ENCODE measurements at regions not wholly inside any gene's neighbourhood (a gene's known extent, or its start where the extent isn't known, plus 50 kb on each side); places are given as distances from the start of the nearest gene placed in this dataset.

GRCh38 chr12:114921781-114922180 lies 237.8 kb upstream of the TBX3 start:
- H3K9me3 Mint-ChIP-seq, result peaks cover 6% of the 10 kb centered on the region
- Histone ChIP-seq H3K36me3 (no peaks in the 10 kb centered on the region), H3K4me3 (no peak overlapping the region), H2AFZ (replicated peaks) (no peak overlapping the region), H3K27me3 (no peaks in the 10 kb centered on the region), H4K20me1 (ENCODE audit: low read depth) (no peaks in the 10 kb centered on the region), H3K9ac (no peak overlapping the region), H3K4me2 (no peak overlapping the region), H3K79me2 (ENCODE audit: low read depth) (no peaks in the 10 kb centered on the region), H3K9me3 (ENCODE audit: low read depth) (no peaks in the 10 kb centered on the region), H3F3A (ENCODE audit: low read depth) (no peaks in the 10 kb centered on the region), H3K27ac (no peak overlapping the region), H3K4me1 (no peaks in the 10 kb centered on the region)
- no peaks in the 10 kb centered on the region for H3K36me3 Mint-ChIP-seq
- no peaks in the 10 kb centered on the region for H3K27me3 Mint-ChIP-seq (ENCODE audit: insufficient read depth, low read depth)
- no peaks in the 10 kb centered on the region for H3K4me1 Mint-ChIP-seq
- no peak overlapping the region for H3K27ac Mint-ChIP-seq
- TF ChIP-seq EZH2phosphoT487 (IDR thresholded peaks at IDR 0.05), result no peak
- no peak for TF ChIP-seq EZH2 (IDR thresholded peaks at IDR 0.05)
- no peak for TF ChIP-seq CTCF (IDR thresholded peaks at IDR 0.05)
- no peak for DNase-seq (ENCODE audit: low spot score)
- no peak overlapping the region for H3K4me3 Mint-ChIP-seq

DNA sequence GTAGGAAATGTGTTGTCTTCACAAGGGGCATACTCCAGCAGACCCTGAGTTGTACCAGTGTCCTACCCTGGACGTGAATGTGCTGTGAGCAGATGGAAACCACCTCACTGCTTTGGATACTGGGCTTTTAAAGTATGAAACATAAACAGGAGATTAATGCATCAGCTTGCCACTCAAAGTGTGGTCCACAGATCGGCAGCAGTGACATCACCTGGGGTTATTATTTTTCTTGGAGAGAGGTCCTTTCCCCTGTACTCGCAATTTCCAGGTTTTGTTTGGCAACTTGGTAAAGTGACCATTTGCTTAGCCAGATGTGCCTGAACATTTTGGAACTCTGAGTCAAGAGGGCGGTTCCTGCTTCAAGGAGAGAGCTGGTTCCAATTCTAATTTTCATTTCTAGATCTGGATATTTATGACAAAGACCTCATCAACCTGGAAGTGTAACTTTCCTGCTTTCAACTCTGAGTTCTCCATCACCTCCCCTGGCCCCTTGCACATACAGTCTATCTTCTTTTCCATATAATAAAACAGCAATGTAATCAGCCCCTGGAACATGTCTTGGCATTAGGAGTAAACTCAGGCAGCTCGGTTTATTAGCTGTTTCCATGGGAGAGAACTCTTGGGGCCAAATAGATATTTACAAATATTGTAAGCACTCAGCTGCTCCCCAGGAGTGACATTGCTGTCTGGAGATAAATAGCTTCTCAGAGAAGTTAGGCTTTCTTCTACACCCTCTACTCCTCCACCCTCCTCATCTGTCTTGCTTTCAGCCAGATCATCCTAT lies 237.0 kb upstream of the TBX3 start:
- H3K27me3 Mint-ChIP-seq (ENCODE audit: insufficient read depth, low read depth), result no peaks in the 10 kb centered on the region
- TF ChIP-seq CTCF (IDR thresholded peaks at IDR 0.05) (no peak), EZH2 (IDR thresholded peaks at IDR 0.05) (no peak), EZH2phosphoT487 (IDR thresholded peaks at IDR 0.05) (no peak)
- Histone ChIP-seq H3K4me1 (no peaks in the 10 kb centered on the region), H3K27ac (no peak overlapping the region), H2AFZ (replicated peaks) (no peak overlapping the region), H3K4me2 (no peak overlapping the region), H3K9ac (no peak overlapping the region), H4K20me1 (ENCODE audit: low read depth) (no peaks in the 10 kb centered on the region), H3F3A (ENCODE audit: low read depth) (no peaks in the 10 kb centered on the region), H3K9me3 (ENCODE audit: low read depth) (no peaks in the 10 kb centered on the region), H3K36me3 (no peaks in the 10 kb centered on the region), H3K27me3 (no peaks in the 10 kb centered on the region), H3K4me3 (no peak overlapping the region), H3K79me2 (ENCODE audit: low read depth) (no peaks in the 10 kb centered on the region)
- peaks cover 6% of the 10 kb centered on the region for H3K9me3 Mint-ChIP-seq
- DNase-seq (ENCODE audit: low spot score), result no peak
- H3K36me3 Mint-ChIP-seq, result no peaks in the 10 kb centered on the region
- H3K27ac Mint-ChIP-seq, result no peak overlapping the region
- no peaks in the 10 kb centered on the region for H3K4me1 Mint-ChIP-seq
- no peak overlapping the region for H3K4me3 Mint-ChIP-seq

GRCh38 chr12:114919479-114919878 lies 235.5 kb upstream of the TBX3 start:
- Histone ChIP-seq H2AFZ (replicated peaks) (no peak overlapping the region), H3K9me3 (ENCODE audit: low read depth) (no peaks in the 10 kb centered on the region), H3K79me2 (ENCODE audit: low read depth) (no peaks in the 10 kb centered on the region), H4K20me1 (ENCODE audit: low read depth) (no peaks in the 10 kb centered on the region), H3K4me1 (peaks cover 4% of the 10 kb centered on the region), H3F3A (ENCODE audit: low read depth) (peaks cover under 1% of the 10 kb centered on the region), H3K9ac (no peak overlapping the region), H3K36me3 (no peaks in the 10 kb centered on the region), H3K27me3 (no peaks in the 10 kb centered on the region), H3K4me2 (no peak overlapping the region), H3K27ac (no peak overlapping the region), H3K4me3 (no peak overlapping the region)
- DNase-seq (ENCODE audit: low spot score), result no peak
- no peak overlapping the region for H3K27ac Mint-ChIP-seq
- H3K27me3 Mint-ChIP-seq (ENCODE audit: insufficient read depth, low read depth), result no peaks in the 10 kb centered on the region
- no peak overlapping the region for H3K4me3 Mint-ChIP-seq
- H3K4me1 Mint-ChIP-seq, result peaks cover under 1% of the 10 kb centered on the region
- peaks cover 6% of the 10 kb centered on the region for H3K9me3 Mint-ChIP-seq
- no peaks in the 10 kb centered on the region for H3K36me3 Mint-ChIP-seq
- TF ChIP-seq EZH2 (IDR thresholded peaks at IDR 0.05), result no peak
- TF ChIP-seq CTCF (IDR thresholded peaks at IDR 0.05), result no peak
- no peak for TF ChIP-seq EZH2phosphoT487 (IDR thresholded peaks at IDR 0.05)
